HUES64 (cell line): ENCODE measurements at regions not wholly inside any gene's neighbourhood (a gene's known extent, or its start where the extent isn't known, plus 50 kb on each side); places are given as distances from the start of the nearest gene placed in this dataset.

Experiments used
- H3K27ac ChIP-seq: 2 replicates; pipeline ENCODE4 v1.7.0; 2013; ENCODE audit warnings: low read depth, low read length, inconsistent platforms
- H3K27me3 ChIP-seq: 2 replicates; pipeline ENCODE4 v1.6.1; 2013; ENCODE audit warnings: mild to moderate bottlenecking, low read length; ENCODE audit not compliant: insufficient read depth
- H3K36me3 ChIP-seq: 2 replicates; pipeline ENCODE4 v1.6.1; 2013; ENCODE audit warnings: mild to moderate bottlenecking, low read length; ENCODE audit not compliant: insufficient read depth
- H3K4me1 ChIP-seq: 2 replicates; pipeline ENCODE4 v1.6.1; 2013; ENCODE audit warnings: mild to moderate bottlenecking, low read length, moderate library complexity; ENCODE audit not compliant: insufficient read depth
- H3K4me3 ChIP-seq: 2 replicates; pipeline ENCODE4 v1.5.1; 2013; ENCODE audit warnings: mild to moderate bottlenecking, low read length, moderate library complexity
- H3K9ac ChIP-seq: 2 replicates; pipeline ENCODE4 v1.6.1; 2013; ENCODE audit warnings: mild to moderate bottlenecking, low read depth, low read length
- H3K9me3 ChIP-seq: 2 replicates; pipeline ENCODE4 v1.6.1; 2013; ENCODE audit warnings: low read depth, low read length; ENCODE audit not compliant: insufficient read depth
- WGBS: fragments of 150-250, 120-280 bp; methylation state at CpG from one replicate; pipeline ENCODE4 v1.1.7; 2013; ENCODE audit warnings: missing lambda C conversion rate; 5-methylcytosine and 5-hydroxymethylcytosine counted together

GRCh38 chr2:76295762-76296161 lies 585.0 kb upstream of the GCFC2 start:
- Histone ChIP-seq H3K27me3 (no peaks in the 10 kb centered on the region), H3K4me3 (no peak overlapping the region), H3K9me3 (no peaks in the 10 kb centered on the region), H3K4me1 (no peaks in the 10 kb centered on the region), H3K27ac (no peak overlapping the region), H3K9ac (no peak overlapping the region), H3K36me3 (no peaks in the 10 kb centered on the region)

- no peaks in the 10 kb centered on the region for H3K4me1 ChIP-seq
- no peak overlapping the region for H3K9ac ChIP-seq
- H3K36me3 ChIP-seq = no peaks in the 10 kb centered on the region
- H3K9me3 ChIP-seq = no peaks in the 10 kb centered on the region
- H3K4me3 ChIP-seq = no peak overlapping the region
- no CpG with 5 or more reads among the region's 1 CpG for WGBS
- no peak overlapping the region for H3K27ac ChIP-seq
- H3K27me3 ChIP-seq = no peaks in the 10 kb centered on the region
These were observed 577.9 kb upstream of the GCFC2 start for GRCh38 chr2:76288598-76288997.

GRCh38 chr2:76288146-76288545 lies 577.4 kb upstream of the GCFC2 start:
- no peaks in the 10 kb centered on the region for H3K27me3 ChIP-seq
- 89% methylated on average over 2 of the region's 2 CpGs for WGBS
- H3K9ac ChIP-seq = no peak overlapping the region
- no peaks in the 10 kb centered on the region for H3K4me1 ChIP-seq
- no peak overlapping the region for H3K27ac ChIP-seq
- no peak overlapping the region for H3K4me3 ChIP-seq
- no peaks in the 10 kb centered on the region for H3K36me3 ChIP-seq
- H3K9me3 ChIP-seq = no peaks in the 10 kb centered on the region

- Histone ChIP-seq H3K36me3 (no peaks in the 10 kb centered on the region), H3K9ac (no peak overlapping the region), H3K27ac (no peak overlapping the region), H3K27me3 (no peaks in the 10 kb centered on the region), H3K9me3 (no peaks in the 10 kb centered on the region), H3K4me1 (peaks cover 13% of the 10 kb centered on the region; the same call in 1 of the 2 replicates), H3K4me3 (no peak overlapping the region)
These were observed 572.6 kb upstream of the GCFC2 start for GRCh38 chr2:76283350-76283749.

GRCh38 chr2:76281156-76281841 lies 570.6 kb upstream of the GCFC2 start:
- WGBS = 100% methylated on average over 2 of the region's 2 CpGs
- no peak overlapping the region for H3K27ac ChIP-seq
- no peaks in the 10 kb centered on the region for H3K9me3 ChIP-seq
- H3K4me3 ChIP-seq = no peak overlapping the region
- H3K4me1 ChIP-seq = peaks cover 13% of the 10 kb centered on the region; the same call in 1 of the 2 replicates
- H3K27me3 ChIP-seq = no peaks in the 10 kb centered on the region
- H3K9ac ChIP-seq = no peak overlapping the region
- H3K36me3 ChIP-seq = no peaks in the 10 kb centered on the region

DNA sequence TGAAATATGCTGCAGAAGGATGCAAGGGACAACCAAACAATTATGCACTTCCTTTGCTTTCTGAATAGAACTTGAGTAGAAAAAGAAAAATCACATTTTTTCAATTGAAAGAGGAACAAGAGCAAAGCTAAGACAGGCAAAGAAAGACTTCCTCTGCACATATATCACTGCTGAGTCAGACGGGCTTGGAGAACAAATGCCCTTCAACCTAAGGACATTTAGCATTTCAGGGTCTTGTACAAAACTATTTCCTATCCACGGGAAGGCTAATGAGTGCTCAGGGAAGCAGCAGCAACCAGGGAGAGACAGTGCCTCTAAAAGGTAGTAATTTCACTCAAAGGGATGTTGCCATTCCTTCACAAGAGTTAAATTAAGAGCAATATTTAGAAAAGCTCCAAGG lies 570.0 kb upstream of the GCFC2 start:
- Histone ChIP-seq H3K9me3 (no peaks in the 10 kb centered on the region), H3K4me3 (no peak overlapping the region), H3K9ac (no peak overlapping the region), H3K36me3 (no peaks in the 10 kb centered on the region), H3K27ac (no peak overlapping the region), H3K4me1 (peaks cover 13% of the 10 kb centered on the region; the same call in 1 of the 2 replicates), H3K27me3 (no peaks in the 10 kb centered on the region)
- WGBS = 60% methylated on average over 2 of the region's 2 CpGs

DNA sequence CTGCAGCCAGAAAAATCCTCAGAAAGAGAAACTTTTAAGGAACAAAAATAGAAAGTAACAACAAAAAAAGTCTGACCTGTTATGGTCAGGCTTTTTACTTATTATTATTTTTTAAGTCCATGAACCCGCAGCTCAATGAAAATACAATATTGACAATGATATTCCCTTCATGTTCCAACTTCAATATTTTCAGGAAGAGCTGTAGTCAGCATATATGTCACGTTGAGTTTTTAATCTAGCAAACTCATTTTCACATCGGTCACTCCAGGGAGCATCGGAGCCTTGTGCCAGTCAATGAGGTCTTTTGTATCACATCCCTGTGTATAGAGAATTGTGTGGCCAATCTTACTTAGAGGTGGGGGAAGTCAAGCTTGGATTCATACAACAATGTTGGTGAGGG lies 568.4 kb upstream of the GCFC2 start:
- Histone ChIP-seq H3K36me3 (no peaks in the 10 kb centered on the region), H3K9ac (no peak overlapping the region), H3K27ac (no peak overlapping the region), H3K4me3 (no peak overlapping the region), H3K4me1 (peaks cover 13% of the 10 kb centered on the region; the same call in 1 of the 2 replicates), H3K27me3 (no peaks in the 10 kb centered on the region), H3K9me3 (no peaks in the 10 kb centered on the region)
- 86% methylated on average over 4 of the region's 4 CpGs for WGBS

DNA sequence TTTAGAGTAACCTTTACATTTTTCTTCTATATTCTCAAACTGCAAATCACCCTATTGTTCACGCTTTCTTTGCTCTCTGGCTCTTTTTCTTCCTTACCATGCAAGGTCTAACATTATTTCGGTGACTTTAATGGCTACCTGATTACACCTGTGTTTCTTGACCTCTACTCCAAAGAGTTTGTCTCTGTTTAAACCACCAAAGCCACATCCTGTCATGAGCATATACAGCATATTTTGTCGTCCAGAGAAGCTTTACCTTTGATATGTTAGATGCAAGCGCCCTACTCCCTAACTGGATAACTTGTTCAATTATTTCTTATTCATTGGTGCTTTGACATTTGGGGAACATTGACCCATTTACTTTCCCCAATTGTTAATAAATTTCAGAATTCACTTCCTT lies 565.1 kb upstream of the GCFC2 start:
- H3K9me3 ChIP-seq = no peaks in the 10 kb centered on the region
- no peaks in the 10 kb centered on the region for H3K27me3 ChIP-seq
- WGBS = 94% methylated on average over 4 of the region's 4 CpGs
- peaks cover 5% of the 10 kb centered on the region; the same call in 1 of the 2 replicates for H3K4me1 ChIP-seq
- no peak overlapping the region for H3K4me3 ChIP-seq
- no peaks in the 10 kb centered on the region for H3K36me3 ChIP-seq
- H3K27ac ChIP-seq = no peak overlapping the region
- no peak overlapping the region for H3K9ac ChIP-seq

- no peak overlapping the region for H3K27ac ChIP-seq
- no peak overlapping the region for H3K4me3 ChIP-seq
- no peaks in the 10 kb centered on the region for H3K4me1 ChIP-seq
- WGBS = no CpG with 5 or more reads among the region's 2 CpGs
- H3K27me3 ChIP-seq = no peaks in the 10 kb centered on the region
- no peaks in the 10 kb centered on the region for H3K36me3 ChIP-seq
- no peak overlapping the region for H3K9ac ChIP-seq
- no peaks in the 10 kb centered on the region for H3K9me3 ChIP-seq
These were observed 564.0 kb upstream of the GCFC2 start for GRCh38 chr2:76274676-76275075.

DNA sequence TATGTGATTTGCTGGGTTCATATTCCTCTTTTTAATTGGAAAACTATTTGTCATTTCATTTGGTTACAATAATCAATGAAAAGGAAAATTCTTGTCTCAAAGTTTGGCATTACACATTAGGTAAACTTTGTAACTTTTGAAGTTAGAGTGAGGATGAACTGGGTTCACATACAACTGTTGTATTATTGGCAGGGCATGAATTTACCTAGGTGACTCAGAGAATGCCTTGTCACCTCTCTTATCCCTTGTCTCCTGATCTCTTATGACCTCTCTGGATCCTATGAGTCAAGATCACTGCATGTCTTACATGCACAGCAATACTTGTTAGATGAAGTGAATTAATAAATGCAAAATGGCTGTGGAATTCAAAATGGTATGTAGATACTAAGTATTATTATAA lies 563.4 kb upstream of the GCFC2 start:
- Histone ChIP-seq H3K4me1 (peaks cover 2% of the 10 kb centered on the region; the same call in 1 of the 2 replicates), H3K27me3 (no peaks in the 10 kb centered on the region), H3K36me3 (no peaks in the 10 kb centered on the region), H3K4me3 (no peak overlapping the region), H3K27ac (no peak overlapping the region), H3K9me3 (no peaks in the 10 kb centered on the region), H3K9ac (no peak overlapping the region)

GRCh38 chr2:76270096-76270710 lies 559.5 kb upstream of the GCFC2 start:
- Histone ChIP-seq H3K9ac (no peak overlapping the region), H3K4me1 (peaks cover 10% of the 10 kb centered on the region), H3K27ac (no peak overlapping the region), H3K27me3 (no peaks in the 10 kb centered on the region), H3K9me3 (no peaks in the 10 kb centered on the region), H3K36me3 (no peaks in the 10 kb centered on the region), H3K4me3 (no peak overlapping the region)
- WGBS = 90% methylated on average over 4 of the region's 4 CpGs
